HTR-8/SVneo (cell line): ENCODE measurements at regions not wholly inside any gene's neighbourhood (a gene's known extent, or its start where the extent isn't known, plus 50 kb on each side); places are given as distances from the start of the nearest gene placed in this dataset.
"Not testable (repeated sequence)": the region's sequence is repeated elsewhere in the genome, so short reads cannot be mapped to it uniquely, and the experiment has no call there.

ENCODE experiments used
- DNase-seq: peaks from one replicate; pipeline ENCODE4 v3.0.0; 2011; ENCODE audit warnings: low spot score, mixed read lengths; ENCODE audit not compliant: insufficient read length
- FAIRE-seq: peaks from 2 replicates; lab custom pipeline; 2011; peaks lifted over from hg19 to GRCh38; lab: Jason Lieb, UNC

GRCh38 chr2:174697255-174697654, 67.0 kb downstream of the CHRNA1 start:
- DNase-seq (peak; percentile 80), FAIRE-seq (peak; percentile 81)

GRCh38 chr2:174694920-174695319, 69.4 kb downstream of the CHRNA1 start:
- FAIRE-seq (no peak), DNase-seq (no peak)

GRCh38 chr2:174694196-174694878, 69.9 kb downstream of the CHRNA1 start:
- DNase-seq (no peak), FAIRE-seq (no peak)

- FAIRE-seq, result no peak
Observed at GRCh38 chr2:174693344-174693743, 70.9 kb downstream of the CHRNA1 start.

GRCh38 chr2:174692256-174692919, 71.9 kb downstream of the CHRNA1 start:
- DNase-seq (no peak), FAIRE-seq (no peak)

More at GRCh38 chr2:174693344-174693743, 70.9 kb downstream of the CHRNA1 start:
- no peak for DNase-seq

- FAIRE-seq, result no peak
Observed at GRCh38 chr2:174691201-174691779, 73.0 kb downstream of the CHRNA1 start.

GRCh38 chr2:174690026-174690425, 74.2 kb downstream of the CHRNA1 start:
- FAIRE-seq (no peak), DNase-seq (no peak)

More at GRCh38 chr2:174691201-174691779, 73.0 kb downstream of the CHRNA1 start:
- DNase-seq, result no peak

GRCh38 chr2:174688079-174688478, 76.2 kb downstream of the CHRNA1 start:
- DNase-seq (peak; percentile 17), FAIRE-seq (no peak)

GRCh38 chr2:174686430-174686829, 77.8 kb downstream of the CHRNA1 start:
- no peak for FAIRE-seq
- no peak for DNase-seq

- FAIRE-seq, result no peak
- DNase-seq, result peak; percentile 58
Observed at GRCh38 chr2:174683392-174683759, 80.9 kb downstream of the CHRNA1 start.

- FAIRE-seq (no peak), DNase-seq (peak; percentile 63)
Observed at GRCh38 chr2:174682578-174683391, 81.5 kb downstream of the CHRNA1 start.

GRCh38 chr2:174682007-174682577, 82.2 kb downstream of the CHRNA1 start:
- DNase-seq (peak; percentile 39), FAIRE-seq (no peak)

- DNase-seq (peak; percentile 14), FAIRE-seq (no peak)
Observed at GRCh38 chr2:174681099-174682006, 82.9 kb downstream of the CHRNA1 start.

- FAIRE-seq (no peak), DNase-seq (no peak)
Observed at GRCh38 chr2:174680221-174680620, 82.6 kb upstream of the WIPF1 start.

GRCh38 chr2:174678395-174678794, 80.8 kb upstream of the WIPF1 start:
- FAIRE-seq (no peak), DNase-seq (no peak)

GRCh38 chr2:174675615-174676014, 78.0 kb upstream of the WIPF1 start:
- no peak for FAIRE-seq
- DNase-seq, result no peak

- DNase-seq, result no peak
- FAIRE-seq, result no peak
Observed at GRCh38 chr2:174673876-174674275, 76.3 kb upstream of the WIPF1 start.

- DNase-seq (no peak), FAIRE-seq (no peak)
Observed at GRCh38 chr2:174673440-174673839, 75.8 kb upstream of the WIPF1 start.

- not testable (repeated sequence) for FAIRE-seq, DNase-seq
Observed at GRCh38 chr2:174671532-174671931, 73.9 kb upstream of the WIPF1 start.
